Naive thymus-derived CD4-positive, alpha-beta T cell (primary cell): ENCODE measurements at regions not wholly inside any gene's neighbourhood (a gene's known extent, or its start where the extent isn't known, plus 50 kb on each side); places are given as distances from the start of the nearest gene placed in this dataset.
A peak's percentile ranks its signal among the peaks of the same experiment; 100 is the strongest.
"Not testable (repeated sequence)": the region's sequence is repeated elsewhere in the genome, so short reads cannot be mapped to it uniquely, and the experiment has no call there.

ENCODE experiments used
- ATAC-seq: fragments of 150-1000 bp; cut with Tn5 transposase; 2 replicates; pipeline ENCODE4 v1.10.0; 2021; ENCODE audit warnings: mild to moderate bottlenecking, moderate library complexity
- CTCF ChIA-PET: fragments of 350-600 bp; sonication (Branson Sonifier 250); formaldehyde crosslinking; loops from one replicate; lab custom pipeline; 2021; ENCODE audit warnings: antibody characterized with exemption; lab: Charles Lee
- POLR2A ChIA-PET: fragments of 350-600 bp; sonication (Branson Sonifier 250); formaldehyde crosslinking; loops from one replicate; lab custom pipeline; 2021; ENCODE audit warnings: antibody characterized with exemption, inconsistent platforms; lab: Charles Lee
- DNase-seq, 9 donors: peaks; one replicate each; pipeline versions ENCODE4 v3.0.0 to v3.0.0-alpha.2; 2020 to 2022; ENCODE audit warnings: mixed read lengths in 1 of 9
- H3K27ac ChIP-seq: one replicate; pipeline ENCODE4 v1.7.0; 2013; ENCODE audit warnings: mild to moderate bottlenecking, low read depth, low read length, moderate library complexity
- H3K27me3 ChIP-seq, 2 donors: one replicate each; pipeline ENCODE4 v1.7.0; 2013; ENCODE audit warnings: low read length in 2 of 2, mild to moderate bottlenecking in 2 of 2, moderate library complexity in 2 of 2; ENCODE audit not compliant: control insufficient read depth in 2 of 2, insufficient read depth in 2 of 2
- H3K36me3 ChIP-seq, 3 experiments: 1 replicate in 2 of 3; 2 replicates in 1 of 3; pipeline ENCODE4 v1.7.0; 2013; ENCODE audit warnings: low read length in 3 of 3, mild to moderate bottlenecking in 3 of 3, moderate library complexity in 1 of 3; ENCODE audit not compliant: insufficient read depth in 3 of 3, control insufficient read depth in 2 of 3
- H3K4me1 ChIP-seq, 2 donors: one replicate each; pipeline ENCODE4 v1.7.0; 2013; ENCODE audit warnings: low read length in 2 of 2, mild to moderate bottlenecking in 2 of 2, moderate library complexity in 1 of 2; ENCODE audit not compliant: control insufficient read depth in 2 of 2, insufficient read depth in 2 of 2
- H3K4me3 ChIP-seq: 2 replicates; pipeline ENCODE4 v1.7.0; 2013; ENCODE audit warnings: mild to moderate bottlenecking, low read length
- H3K9me3 ChIP-seq, 3 experiments: 1 replicate in 2 of 3; 2 replicates in 1 of 3; pipeline ENCODE4 v1.7.0; 2013; ENCODE audit warnings: low read length in 3 of 3; ENCODE audit not compliant: control insufficient read depth in 2 of 3
- H3K27ac Mint-ChIP-seq, 9 donors: one replicate each; pipeline ENCODE4 v1.8.0; 2020 to 2022; ENCODE audit warnings: mixed read lengths in 9 of 9, mild to moderate bottlenecking in 8 of 9, moderate library complexity in 5 of 9, inconsistent platforms in 2 of 9
- H3K27me3 Mint-ChIP-seq, 5 donors: one replicate each; pipeline ENCODE4 v1.8.0; 2021 to 2022; ENCODE audit warnings: mixed read lengths in 5 of 5, mild to moderate bottlenecking in 1 of 5
- H3K36me3 Mint-ChIP-seq, 5 donors: one replicate each; pipeline ENCODE4 v1.8.0; 2020 to 2022; ENCODE audit warnings: mixed read lengths in 5 of 5, mild to moderate bottlenecking in 3 of 5, inconsistent platforms in 1 of 5
- H3K4me1 Mint-ChIP-seq, 7 donors: one replicate each; pipeline ENCODE4 v1.8.0; 2020 to 2022; ENCODE audit warnings: mixed read lengths in 7 of 7, mild to moderate bottlenecking in 3 of 7, inconsistent platforms in 1 of 7
- H3K4me3 Mint-ChIP-seq, 10 donors: one replicate each; pipeline ENCODE4 v1.8.0; 2020 to 2022; ENCODE audit warnings: mild to moderate bottlenecking in 10 of 10, mixed read lengths in 10 of 10, moderate library complexity in 6 of 10, inconsistent platforms in 2 of 10
- H3K9me3 Mint-ChIP-seq, 11 donors: one replicate each; pipeline ENCODE4 v1.8.0; 2020 to 2022; ENCODE audit warnings: mixed read lengths in 11 of 11, mild to moderate bottlenecking in 4 of 11, inconsistent platforms in 1 of 11, moderate library complexity in 1 of 11
- intact Hi-C, 2 donors: fragments of 100-400 bp; cut with micrococcal nuclease; formaldehyde crosslinking; loops; one replicate each; pipeline ENCODE4 v1.15.1; 2023

GRCh38 chr9:135173066-135173465, 85.6 kb downstream of the OLFM1 start:
- ChIA-PET POLR2A (no interaction called here), CTCF (no interaction called here)
- Histone ChIP-seq H3K4me1 (no peaks in the 10 kb centered on the region), H3K36me3 (no peaks in the 10 kb centered on the region), H3K27ac (no peak overlapping the region), H3K9me3 (no peaks in the 10 kb centered on the region), H3K27me3 (no peaks in the 10 kb centered on the region), H3K4me3 (no peak overlapping the region)
- H3K27ac Mint-ChIP-seq, result no peak overlapping the region
- H3K9me3 Mint-ChIP-seq, result peaks cover 0 to 7% (median 0%) of the 10 kb centered on the region in 11 donors
- H3K36me3 Mint-ChIP-seq, result no peaks in the 10 kb centered on the region
- ATAC-seq, result no peak
- H3K4me1 Mint-ChIP-seq, result no peaks in the 10 kb centered on the region
- intact Hi-C loops, result no loop called here
- H3K27me3 Mint-ChIP-seq, result peaks cover 0 to 21% (median 0%) of the 10 kb centered on the region in 5 donors
- DNase-seq, result no peak
- H3K4me3 Mint-ChIP-seq, result no peak overlapping the region

GRCh38 chr9:135174248-135174647, 86.8 kb downstream of the OLFM1 start:
- DNase-seq (no peak), ATAC-seq (no peak)
- intact Hi-C loops, result no loop called here
- Mint-ChIP-seq H3K27me3 (peaks cover 0 to 11% (median 0%) of the 10 kb centered on the region in 5 donors), H3K36me3 (no peaks in the 10 kb centered on the region), H3K9me3 (peaks cover 0 to 4% (median 0%) of the 10 kb centered on the region in 11 donors), H3K4me3 (no peak overlapping the region), H3K4me1 (no peaks in the 10 kb centered on the region), H3K27ac (no peak overlapping the region)
- Histone ChIP-seq H3K4me3 (no peak overlapping the region), H3K27me3 (no peaks in the 10 kb centered on the region), H3K36me3 (no peaks in the 10 kb centered on the region), H3K4me1 (no peaks in the 10 kb centered on the region), H3K9me3 (no peaks in the 10 kb centered on the region), H3K27ac (no peak overlapping the region)
- POLR2A ChIA-PET, result no interaction called here
- CTCF ChIA-PET, result no interaction called here

- Histone ChIP-seq H3K36me3 (no peaks in the 10 kb centered on the region), H3K4me3 (no peak overlapping the region), H3K4me1 (no peaks in the 10 kb centered on the region), H3K27me3 (no peaks in the 10 kb centered on the region), H3K27ac (no peak overlapping the region), H3K9me3 (no peaks in the 10 kb centered on the region)
- peaks cover 0 to 10% (median 0%) of the 10 kb centered on the region in 5 donors for H3K27me3 Mint-ChIP-seq
- CTCF ChIA-PET, result no interaction called here
- intact Hi-C loops, result no loop called here
- POLR2A ChIA-PET, result no interaction called here
- ATAC-seq (no peak), DNase-seq (no peak)
- no peak overlapping the region for H3K4me3 Mint-ChIP-seq
- no peaks in the 10 kb centered on the region for H3K4me1 Mint-ChIP-seq
- H3K27ac Mint-ChIP-seq, result no peak overlapping the region
- no peaks in the 10 kb centered on the region for H3K36me3 Mint-ChIP-seq
- H3K9me3 Mint-ChIP-seq, result peaks cover 0 to 2% (median 0%) of the 10 kb centered on the region in 11 donors
These were observed 87.5 kb downstream of the OLFM1 start for GRCh38 chr9:135174981-135175380.

- no peaks in the 10 kb centered on the region for H3K9me3 ChIP-seq
- H3K4me3 ChIP-seq, result no peak overlapping the region
- intact Hi-C loops, result no loop called here
- Mint-ChIP-seq H3K4me1 (no peaks in the 10 kb centered on the region), H3K27me3 (peaks cover 0 to 10% (median 0%) of the 10 kb centered on the region in 5 donors), H3K9me3 (peaks cover 0 to 2% (median 0%) of the 10 kb centered on the region in 11 donors), H3K27ac (no peak overlapping the region), H3K4me3 (no peak overlapping the region), H3K36me3 (no peaks in the 10 kb centered on the region)
- H3K4me1 ChIP-seq, result no peaks in the 10 kb centered on the region
- no peaks in the 10 kb centered on the region for H3K27me3 ChIP-seq
- no peak overlapping the region for H3K27ac ChIP-seq
- POLR2A ChIA-PET, result no interaction called here
- CTCF ChIA-PET, result no interaction called here
- DNase-seq (no peak), ATAC-seq (no peak)
- H3K36me3 ChIP-seq, result no peaks in the 10 kb centered on the region
These were observed 88.8 kb downstream of the OLFM1 start for GRCh38 chr9:135176284-135176683.

- H3K4me3 Mint-ChIP-seq, H3K4me1 ChIP-seq, H3K36me3 Mint-ChIP-seq, H3K27ac ChIP-seq, H3K27me3 ChIP-seq, POLR2A ChIA-PET, H3K36me3 ChIP-seq, H3K9me3 Mint-ChIP-seq, H3K27ac Mint-ChIP-seq, intact Hi-C loops, H3K9me3 ChIP-seq, H3K4me3 ChIP-seq, CTCF ChIA-PET, ATAC-seq, H3K27me3 Mint-ChIP-seq, DNase-seq, H3K4me1 Mint-ChIP-seq: not testable (repeated sequence)
These were observed 90.1 kb downstream of the OLFM1 start for GRCh38 chr9:135177562-135177961.

GRCh38 chr9:135178498-135178897, 91.0 kb downstream of the OLFM1 start:
- Histone ChIP-seq H3K4me1 (no peaks in the 10 kb centered on the region), H3K9me3 (no peaks in the 10 kb centered on the region), H3K27me3 (no peaks in the 10 kb centered on the region), H3K36me3 (no peaks in the 10 kb centered on the region), H3K27ac (no peak overlapping the region), H3K4me3 (no peak overlapping the region)
- H3K27ac Mint-ChIP-seq, result no peak overlapping the region
- no peaks in the 10 kb centered on the region for H3K36me3 Mint-ChIP-seq
- POLR2A ChIA-PET, result no interaction called here
- no peaks in the 10 kb centered on the region for H3K4me1 Mint-ChIP-seq
- no peak for DNase-seq
- H3K4me3 Mint-ChIP-seq, result no peak overlapping the region
- intact Hi-C loops, result no loop called here
- no peak for ATAC-seq
- no peaks in the 10 kb centered on the region for H3K9me3 Mint-ChIP-seq
- CTCF ChIA-PET, result no interaction called here
- peaks cover 0 to 7% (median 0%) of the 10 kb centered on the region in 5 donors for H3K27me3 Mint-ChIP-seq

- H3K36me3 ChIP-seq, result no peaks in the 10 kb centered on the region
- DNase-seq (no peak), ATAC-seq (no peak)
- intact Hi-C loops, result no loop called here
- no peak overlapping the region for H3K4me3 ChIP-seq
- H3K9me3 Mint-ChIP-seq, result no peaks in the 10 kb centered on the region
- CTCF ChIA-PET, result no interaction called here
- H3K4me1 Mint-ChIP-seq, result no peaks in the 10 kb centered on the region
- peak overlapping the region in 1 of 9 donors; percentile 51 for H3K27ac Mint-ChIP-seq
- H3K27me3 Mint-ChIP-seq, result peaks cover 0 to 3% (median 0%) of the 10 kb centered on the region in 5 donors
- H3K27ac ChIP-seq, result no peak overlapping the region
- H3K36me3 Mint-ChIP-seq, result no peaks in the 10 kb centered on the region
- H3K9me3 ChIP-seq, result no peaks in the 10 kb centered on the region
- no peaks in the 10 kb centered on the region for H3K27me3 ChIP-seq
- no peak overlapping the region for H3K4me3 Mint-ChIP-seq
- no peaks in the 10 kb centered on the region for H3K4me1 ChIP-seq
- POLR2A ChIA-PET, result no interaction called here
These were observed 91.6 kb downstream of the OLFM1 start for GRCh38 chr9:135179041-135179440.
